DOHH2 (cell line): ENCODE measurements at regions not wholly inside any gene's neighbourhood (a gene's known extent, or its start where the extent isn't known, plus 50 kb on each side); places are given as distances from the start of the nearest gene placed in this dataset.

Experiments
- H3F3A ChIP-seq: fragments of 200-600 bp; sonication (generic), shearing (Covaris generic); 2 replicates; pipeline ENCODE4 v1.6.0; 2016; ENCODE audit warnings: antibody characterized with exemption, mild to moderate bottlenecking; ENCODE audit not compliant: control insufficient read depth, insufficient read depth
- H3K27ac ChIP-seq: fragments of 200-600 bp; sonication (generic); 2 replicates; pipeline ENCODE4 v1.5.1; 2014; ENCODE audit warnings: low read depth, mild to moderate bottlenecking, low read length, moderate library complexity
- H3K27me3 ChIP-seq: fragments of 200-600 bp; sonication (generic); 2 replicates; pipeline ENCODE4 v1.6.1; 2014; ENCODE audit warnings: mild to moderate bottlenecking, low read length, mixed read lengths; ENCODE audit not compliant: control insufficient read depth
- H3K36me3 ChIP-seq: fragments of 200-600 bp; sonication (generic); 2 replicates; pipeline ENCODE4 v1.6.1; 2014; ENCODE audit warnings: mild to moderate bottlenecking, low read length, moderate library complexity, mixed read lengths; ENCODE audit not compliant: control insufficient read depth
- H3K4me1 ChIP-seq: fragments of 200-600 bp; sonication (generic); 2 replicates; pipeline ENCODE4 v1.6.1; 2014; ENCODE audit warnings: mild to moderate bottlenecking, low read length, mixed read lengths; ENCODE audit not compliant: control insufficient read depth
- H3K4me2 ChIP-seq: fragments of 200-600 bp; sonication (generic); 2 replicates; pipeline ENCODE4 v1.6.0; 2014; ENCODE audit warnings: mild to moderate bottlenecking, low read length, moderate library complexity
- H3K4me3 ChIP-seq: fragments of 200-600 bp; sonication (generic); 2 replicates; pipeline ENCODE4 v1.5.1; 2014; ENCODE audit warnings: mild to moderate bottlenecking, low read length, mixed read lengths
- H3K79me2 ChIP-seq: fragments of 200-600 bp; sonication (generic); 2 replicates; pipeline ENCODE4 v1.6.1; 2014; ENCODE audit warnings: mild to moderate bottlenecking, low read length, mixed read lengths; ENCODE audit not compliant: control insufficient read depth
- H3K9me2 ChIP-seq: fragments of 200-600 bp; sonication (generic); replicated peaks from 2 replicates; pipeline ENCODE4 v1.6.1; 2014; ENCODE audit warnings: mild to moderate bottlenecking, low read length, mixed read lengths; ENCODE audit not compliant: control insufficient read depth
- H3K9me3 ChIP-seq: fragments of 200-600 bp; sonication (generic); 2 replicates; pipeline ENCODE4 v1.6.1; 2014; ENCODE audit warnings: antibody characterized with exemption, low read length, mixed read lengths; ENCODE audit not compliant: control insufficient read depth, insufficient read depth
- H4K20me1 ChIP-seq: fragments of 200-600 bp; sonication (generic); 2 replicates; pipeline ENCODE4 v1.6.0; 2014; ENCODE audit warnings: low read depth, mild to moderate bottlenecking, antibody characterized with exemption, low read length, moderate library complexity; ENCODE audit not compliant: control insufficient read depth, insufficient read depth
- EZH2phosphoT487 ChIP-seq: fragments of 200-600 bp; sonication (generic); IDR thresholded peaks from 2 replicates; pipeline ENCODE4 v1.6.1; 2017; ENCODE audit warnings: borderline replicate concordance, mild to moderate bottlenecking, antibody characterized with exemption, low read length, moderate library complexity, mixed read lengths
- TF ChIP-seq, protein P1 (sequence below): fragments of 200-600 bp; sonication (generic); IDR thresholded peaks from one replicate; pipeline ENCODE4 v1.5.1; 2014; ENCODE audit warnings: antibody characterized with exemption, mild to moderate bottlenecking, low read depth, low read length; ENCODE audit not compliant: poor library complexity, severe bottlenecking

DNA sequence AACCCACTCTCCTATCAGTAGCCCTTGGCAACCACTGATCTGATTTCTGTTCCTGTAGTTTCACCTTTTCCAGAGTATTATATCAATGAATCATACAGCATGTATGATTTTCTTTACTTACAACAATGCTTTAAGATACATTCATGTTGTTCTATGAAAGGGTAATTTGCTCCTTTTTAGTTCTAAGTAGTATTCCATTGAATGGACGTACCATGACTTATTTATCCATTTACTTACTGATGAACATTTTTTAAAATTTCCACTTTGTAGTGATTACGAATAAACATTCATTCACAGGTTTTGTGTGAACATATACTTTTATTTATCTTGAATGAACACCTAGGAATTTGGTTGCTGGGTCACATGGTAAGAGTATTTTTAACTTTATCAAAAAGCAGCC is 620.8 kb downstream of the HTR1A start:
- TF ChIP-seq, protein P1, sequence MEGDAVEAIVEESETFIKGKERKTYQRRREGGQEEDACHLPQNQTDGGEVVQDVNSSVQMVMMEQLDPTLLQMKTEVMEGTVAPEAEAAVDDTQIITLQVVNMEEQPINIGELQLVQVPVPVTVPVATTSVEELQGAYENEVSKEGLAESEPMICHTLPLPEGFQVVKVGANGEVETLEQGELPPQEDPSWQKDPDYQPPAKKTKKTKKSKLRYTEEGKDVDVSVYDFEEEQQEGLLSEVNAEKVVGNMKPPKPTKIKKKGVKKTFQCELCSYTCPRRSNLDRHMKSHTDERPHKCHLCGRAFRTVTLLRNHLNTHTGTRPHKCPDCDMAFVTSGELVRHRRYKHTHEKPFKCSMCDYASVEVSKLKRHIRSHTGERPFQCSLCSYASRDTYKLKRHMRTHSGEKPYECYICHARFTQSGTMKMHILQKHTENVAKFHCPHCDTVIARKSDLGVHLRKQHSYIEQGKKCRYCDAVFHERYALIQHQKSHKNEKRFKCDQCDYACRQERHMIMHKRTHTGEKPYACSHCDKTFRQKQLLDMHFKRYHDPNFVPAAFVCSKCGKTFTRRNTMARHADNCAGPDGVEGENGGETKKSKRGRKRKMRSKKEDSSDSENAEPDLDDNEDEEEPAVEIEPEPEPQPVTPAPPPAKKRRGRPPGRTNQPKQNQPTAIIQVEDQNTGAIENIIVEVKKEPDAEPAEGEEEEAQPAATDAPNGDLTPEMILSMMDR, result no peak
- no peak for TF ChIP-seq EZH2phosphoT487
- Histone ChIP-seq H3K27me3 (no peaks in the 10 kb centered on the region), H3K27ac (no peak overlapping the region), H4K20me1 (no peaks in the 10 kb centered on the region), H3K4me2 (no peak overlapping the region), H3F3A (no peaks in the 10 kb centered on the region), H3K79me2 (no peaks in the 10 kb centered on the region), H3K4me3 (no peak overlapping the region), H3K9me3 (no peaks in the 10 kb centered on the region), H3K36me3 (no peaks in the 10 kb centered on the region), H3K4me1 (no peaks in the 10 kb centered on the region), H3K9me2 (no peaks in the 10 kb centered on the region)

DNA sequence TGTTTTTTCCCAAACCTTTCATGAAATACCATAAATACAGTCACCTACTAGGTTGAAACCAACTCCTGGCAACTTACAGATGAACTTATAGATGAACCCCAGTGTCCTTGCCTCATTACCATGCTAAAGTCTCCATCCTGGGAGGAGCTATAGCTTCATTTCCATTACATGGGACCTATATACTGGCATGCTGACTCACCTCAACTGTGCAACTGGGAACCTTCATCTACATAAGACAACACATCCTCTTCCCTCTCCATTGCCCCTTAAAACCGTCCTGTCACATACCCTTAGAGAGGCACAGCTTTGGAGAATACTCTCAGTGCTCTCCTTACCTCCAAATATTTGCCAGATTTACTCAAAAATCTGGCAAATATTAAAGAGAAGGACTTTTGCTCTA is 638.3 kb downstream of the HTR1A start:
- no peak overlapping the region for H3K27ac ChIP-seq

DNA sequence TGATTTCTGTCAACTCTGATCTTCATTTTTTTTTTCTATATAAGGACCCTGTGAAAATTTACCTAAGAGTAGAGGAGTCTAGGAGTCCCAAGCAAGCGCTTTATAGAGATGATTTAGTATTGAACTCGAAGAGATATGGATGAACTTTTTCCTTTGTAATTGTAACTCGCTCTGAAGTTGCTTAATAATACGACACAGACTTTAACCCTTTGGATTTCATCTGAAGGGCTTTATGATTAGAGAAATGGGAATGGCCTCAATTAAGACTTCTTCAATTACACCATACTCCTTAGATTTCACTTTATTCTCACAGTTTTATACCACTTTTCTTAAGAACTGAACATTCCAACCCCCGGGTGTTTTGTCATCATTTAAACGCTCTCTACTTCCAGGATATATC is 647.7 kb downstream of the HTR1A start:
- no peaks in the 10 kb centered on the region for H3F3A ChIP-seq
- H3K9me2 ChIP-seq, result no peaks in the 10 kb centered on the region
- no peaks in the 10 kb centered on the region for H3K79me2 ChIP-seq
- no peak overlapping the region for H3K4me3 ChIP-seq
- H3K36me3 ChIP-seq, result no peaks in the 10 kb centered on the region
- H3K9me3 ChIP-seq, result no peaks in the 10 kb centered on the region
- H3K27ac ChIP-seq, result no peak overlapping the region
- no peaks in the 10 kb centered on the region for H4K20me1 ChIP-seq
- H3K4me2 ChIP-seq, result no peak overlapping the region
- TF ChIP-seq, protein P1, result no peak
- TF ChIP-seq EZH2phosphoT487, result no peak
- H3K27me3 ChIP-seq, result no peaks in the 10 kb centered on the region
- no peaks in the 10 kb centered on the region for H3K4me1 ChIP-seq

More for the DNA sequence above, 638.3 kb downstream of the HTR1A start:
- H3F3A ChIP-seq, result no peaks in the 10 kb centered on the region
- no peaks in the 10 kb centered on the region for H3K9me2 ChIP-seq
- H3K9me3 ChIP-seq, result no peaks in the 10 kb centered on the region
- no peaks in the 10 kb centered on the region for H3K79me2 ChIP-seq
- no peaks in the 10 kb centered on the region for H4K20me1 ChIP-seq
- H3K4me2 ChIP-seq, result no peak overlapping the region
- H3K4me1 ChIP-seq, result no peaks in the 10 kb centered on the region
- TF ChIP-seq, protein P1, result no peak
- TF ChIP-seq EZH2phosphoT487, result no peak
- no peaks in the 10 kb centered on the region for H3K27me3 ChIP-seq
- H3K36me3 ChIP-seq, result no peaks in the 10 kb centered on the region
- H3K4me3 ChIP-seq, result no peak overlapping the region

DNA sequence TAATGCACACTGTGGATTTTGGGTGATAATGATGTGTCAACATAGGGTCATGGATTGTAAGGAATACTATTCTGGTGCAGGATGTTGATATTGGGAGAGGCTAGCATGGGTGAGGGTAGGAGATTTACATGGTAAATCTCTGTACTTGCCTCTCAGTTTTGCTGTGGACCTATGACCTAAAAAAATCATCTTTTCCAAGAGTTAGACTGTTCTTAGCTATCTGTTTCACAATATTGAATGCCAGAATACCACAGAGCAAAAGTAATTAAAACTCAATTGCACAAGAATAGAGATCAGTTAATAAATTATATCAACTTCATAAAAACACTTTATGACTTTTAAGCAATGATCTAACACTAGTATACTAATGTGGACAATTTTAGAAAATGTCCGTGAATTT is 651.6 kb downstream of the HTR1A start:
- Histone ChIP-seq H4K20me1 (no peaks in the 10 kb centered on the region), H3K9me2 (no peaks in the 10 kb centered on the region), H3K79me2 (no peaks in the 10 kb centered on the region), H3K27ac (no peak overlapping the region), H3K36me3 (no peaks in the 10 kb centered on the region), H3F3A (no peaks in the 10 kb centered on the region), H3K27me3 (no peaks in the 10 kb centered on the region), H3K4me2 (no peak overlapping the region), H3K4me1 (no peaks in the 10 kb centered on the region), H3K4me3 (no peak overlapping the region), H3K9me3 (no peaks in the 10 kb centered on the region)
- TF ChIP-seq EZH2phosphoT487, result no peak
- TF ChIP-seq, protein P1, result no peak
